GM12874 (cell line): ENCODE measurements at regions not wholly inside any gene's neighbourhood (a gene's known extent, or its start where the extent isn't known, plus 50 kb on each side); places are given as distances from the start of the nearest gene placed in this dataset.

Source experiments
- TF ChIP-seq, protein P1 (sequence below): IDR thresholded peaks from 2 replicates; pipeline ENCODE4 v1.5.1; 2011; ENCODE audit warnings: low read depth, mild to moderate bottlenecking, control low read depth, low read length, moderate library complexity; ENCODE audit not compliant: insufficient read depth

DNA sequence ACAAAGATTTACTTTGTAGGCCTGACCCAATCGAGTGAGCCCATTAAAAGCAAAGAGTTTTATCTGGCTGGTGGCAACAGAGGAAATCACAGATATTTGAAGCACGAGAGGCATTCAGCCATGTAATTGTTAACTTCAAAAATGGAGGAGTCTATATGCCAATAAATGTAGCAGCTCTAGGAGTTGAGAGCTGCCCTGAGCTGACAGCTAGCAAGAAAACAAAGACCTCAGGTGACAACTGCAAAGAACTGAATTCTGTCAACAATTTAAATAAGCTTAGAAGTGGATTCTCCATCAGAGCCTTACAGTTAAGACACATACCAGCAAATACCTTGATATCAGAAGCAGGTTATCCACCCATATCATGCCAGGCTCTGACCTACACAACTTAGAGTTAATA lies 463.1 kb upstream of the NEGR1 start:
- TF ChIP-seq, protein P1, sequence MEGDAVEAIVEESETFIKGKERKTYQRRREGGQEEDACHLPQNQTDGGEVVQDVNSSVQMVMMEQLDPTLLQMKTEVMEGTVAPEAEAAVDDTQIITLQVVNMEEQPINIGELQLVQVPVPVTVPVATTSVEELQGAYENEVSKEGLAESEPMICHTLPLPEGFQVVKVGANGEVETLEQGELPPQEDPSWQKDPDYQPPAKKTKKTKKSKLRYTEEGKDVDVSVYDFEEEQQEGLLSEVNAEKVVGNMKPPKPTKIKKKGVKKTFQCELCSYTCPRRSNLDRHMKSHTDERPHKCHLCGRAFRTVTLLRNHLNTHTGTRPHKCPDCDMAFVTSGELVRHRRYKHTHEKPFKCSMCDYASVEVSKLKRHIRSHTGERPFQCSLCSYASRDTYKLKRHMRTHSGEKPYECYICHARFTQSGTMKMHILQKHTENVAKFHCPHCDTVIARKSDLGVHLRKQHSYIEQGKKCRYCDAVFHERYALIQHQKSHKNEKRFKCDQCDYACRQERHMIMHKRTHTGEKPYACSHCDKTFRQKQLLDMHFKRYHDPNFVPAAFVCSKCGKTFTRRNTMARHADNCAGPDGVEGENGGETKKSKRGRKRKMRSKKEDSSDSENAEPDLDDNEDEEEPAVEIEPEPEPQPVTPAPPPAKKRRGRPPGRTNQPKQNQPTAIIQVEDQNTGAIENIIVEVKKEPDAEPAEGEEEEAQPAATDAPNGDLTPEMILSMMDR, result no peak

DNA sequence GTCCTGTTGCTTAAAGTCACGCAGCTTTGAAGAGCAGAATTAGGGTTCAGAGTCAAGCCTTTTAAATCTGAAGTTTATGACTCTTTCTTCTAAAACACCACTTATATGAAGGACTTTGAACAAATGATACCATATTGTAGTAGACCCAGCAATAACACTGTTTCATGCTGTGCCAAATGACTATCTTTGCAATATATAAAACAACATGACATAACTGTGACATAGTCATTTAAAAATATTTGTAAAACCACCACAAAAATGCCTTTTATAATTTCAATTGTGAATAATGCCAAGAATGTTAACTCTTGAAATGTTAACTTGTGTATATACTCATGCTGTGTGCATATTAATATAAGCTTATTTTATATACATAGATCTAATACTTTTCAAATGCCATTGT lies 452.1 kb upstream of the NEGR1 start:
- TF ChIP-seq, protein P1, result no peak

DNA sequence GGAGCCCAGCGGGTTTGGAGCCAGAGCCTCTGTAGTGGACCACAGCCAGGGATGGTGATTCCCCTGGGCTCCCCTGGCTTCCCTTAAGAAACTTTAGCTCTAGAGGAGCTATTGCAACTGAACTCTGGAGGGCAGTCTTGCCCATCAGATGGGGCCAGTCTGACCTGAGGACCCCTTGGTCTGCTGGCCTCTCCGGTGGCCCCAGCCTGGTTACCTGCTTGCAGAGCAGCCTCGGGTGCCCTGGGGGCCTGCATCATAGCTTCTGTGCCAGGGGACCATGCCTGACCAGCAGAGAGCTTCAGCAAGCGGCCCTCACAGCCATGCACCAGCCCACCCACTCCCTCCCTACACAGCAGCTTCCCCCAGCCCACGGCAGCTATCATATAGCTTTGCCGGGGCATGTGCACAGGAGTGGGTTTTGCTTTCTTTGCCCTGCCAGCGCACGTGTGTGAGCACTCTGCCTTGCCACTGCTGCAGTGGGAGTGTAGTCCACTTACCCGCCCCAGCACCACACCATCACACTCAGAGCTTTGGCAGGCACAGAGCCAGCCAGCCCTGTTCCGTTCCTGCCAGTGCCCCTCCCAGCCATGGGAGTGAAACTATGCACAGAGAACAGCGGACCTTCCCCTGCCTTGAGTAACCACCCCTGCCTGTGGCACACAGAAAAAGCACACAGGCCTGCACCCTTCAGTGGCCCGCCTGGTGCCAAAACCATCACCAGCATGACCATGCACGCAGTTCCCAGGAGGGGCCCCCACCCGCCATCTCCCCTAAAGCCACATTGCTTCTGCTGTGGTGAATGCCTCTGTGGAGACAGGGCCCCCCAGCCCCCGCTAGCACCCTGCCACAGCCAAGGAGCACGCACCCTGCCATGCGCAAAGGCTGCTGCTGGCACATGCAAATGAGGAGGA lies 442.9 kb upstream of the NEGR1 start:
- TF ChIP-seq, protein P1, result no peak

DNA sequence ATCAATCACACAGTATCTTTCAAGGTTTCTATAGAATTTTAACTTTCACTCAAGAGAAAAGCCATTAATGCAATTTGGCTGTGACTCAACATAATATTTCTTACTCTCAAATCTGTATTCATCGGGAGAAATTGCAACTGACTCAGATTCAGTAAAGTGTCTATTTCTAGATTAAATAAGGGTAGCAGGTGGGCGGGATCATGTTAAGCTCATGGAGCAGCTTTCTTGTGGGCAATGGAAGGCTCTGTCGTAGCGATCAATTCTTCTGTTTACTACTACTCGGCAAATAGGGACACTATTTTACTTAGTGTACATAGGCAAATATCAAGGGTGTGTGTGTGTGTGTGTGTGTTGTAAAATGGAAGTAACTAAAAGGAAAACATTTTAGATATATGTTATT lies 423.6 kb upstream of the NEGR1 start:
- TF ChIP-seq, protein P1, result no peak

DNA sequence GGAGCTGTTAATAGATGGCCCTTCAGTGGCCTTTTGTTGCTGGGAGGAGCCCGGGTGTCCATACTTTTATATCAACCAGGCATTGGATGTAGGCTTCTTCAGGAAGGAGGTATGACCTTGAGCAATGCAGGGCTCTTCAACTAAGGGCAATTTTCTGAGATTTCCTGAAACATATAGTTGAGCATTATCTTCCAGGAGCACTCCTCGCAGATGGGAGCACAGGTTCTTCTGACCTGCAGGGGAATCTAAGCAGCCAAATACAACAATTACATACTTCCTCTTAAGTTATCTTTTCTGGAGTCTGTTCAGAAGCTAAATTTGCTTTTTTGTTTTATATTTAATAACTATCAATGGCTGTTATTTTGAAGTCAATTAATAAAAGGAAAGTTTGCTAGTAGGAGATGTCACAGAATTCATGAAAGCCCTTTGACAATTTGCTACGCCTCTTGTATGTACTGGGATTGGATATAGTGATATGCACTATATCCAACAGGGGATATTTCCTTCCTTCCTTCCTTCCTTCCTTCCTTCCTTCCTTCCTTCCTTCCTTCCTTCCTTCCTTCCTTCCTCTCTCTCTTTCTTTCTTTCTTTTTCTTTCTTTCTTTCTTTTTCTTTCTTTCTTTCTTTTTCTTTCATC lies 422.6 kb upstream of the NEGR1 start:
- TF ChIP-seq, protein P1, result no peak

DNA sequence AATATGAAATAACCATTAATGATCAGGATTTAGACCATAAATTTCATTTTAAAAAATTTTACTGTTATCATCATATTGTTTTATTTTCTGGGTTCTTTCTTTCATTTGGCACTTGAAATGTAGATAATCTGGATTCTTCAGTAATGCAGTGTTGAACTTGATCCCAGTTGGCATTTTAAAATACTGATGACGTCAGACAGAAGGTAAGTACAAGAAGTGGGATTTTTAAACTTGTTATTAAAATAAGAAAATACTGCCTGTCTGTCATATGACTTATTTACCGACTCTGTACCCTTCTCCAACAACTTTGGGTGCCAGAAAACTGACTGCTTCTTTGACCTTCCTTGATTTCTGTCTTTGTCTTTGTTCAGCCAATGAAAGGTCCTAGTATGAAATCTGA lies 415.1 kb upstream of the NEGR1 start:
- TF ChIP-seq, protein P1, result no peak

DNA sequence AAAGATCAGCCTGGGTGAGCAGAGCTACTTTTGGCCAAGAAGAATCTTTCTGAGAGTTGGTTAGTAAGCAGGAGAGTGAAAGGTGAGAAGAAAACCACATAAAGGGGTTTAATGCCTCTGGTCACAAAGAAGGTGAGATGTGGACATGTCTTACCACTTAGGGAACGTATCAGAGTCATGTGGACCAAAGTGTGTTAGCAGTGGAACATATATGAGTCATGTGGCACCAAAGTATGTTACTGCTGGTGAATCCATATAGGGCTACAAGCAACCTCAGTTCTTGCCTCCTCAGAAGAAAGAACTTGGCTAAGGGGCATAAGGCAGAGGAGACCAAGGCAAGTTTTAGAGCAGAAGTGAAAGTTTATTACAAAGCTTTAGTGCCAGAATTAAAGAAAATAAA lies 411.6 kb upstream of the NEGR1 start:
- TF ChIP-seq, protein P1, result no peak
